HFF-Myc (cell line): ENCODE measurements at regions not wholly inside any gene's neighbourhood (a gene's known extent, or its start where the extent isn't known, plus 50 kb on each side); places are given as distances from the start of the nearest gene placed in this dataset.

ENCODE experiments used
- DNase-seq: peaks from one replicate; pipeline ENCODE4 v3.0.0-alpha.2; 2011; ENCODE audit warnings: low read depth; ENCODE audit errors: extremely low read depth
- H3K4me3 ChIP-seq: replicated peaks from 2 replicates; pipeline ENCODE4 v1.5.1; 2011; ENCODE audit warnings: low read depth, mild to moderate bottlenecking, control low read depth, low read length
- CTCF ChIP-seq: IDR thresholded peaks from 2 replicates; pipeline ENCODE4 v1.5.1; 2012; ENCODE audit warnings: mild to moderate bottlenecking, low read depth, low read length, control low read depth; ENCODE audit errors: missing control alignments

GRCh38 chr4:8741513-8742226 is 130.0 kb downstream of the HMX1 start:
- no peak overlapping the region for H3K4me3 ChIP-seq
- no peak for DNase-seq
- no peak for TF ChIP-seq CTCF

GRCh38 chr4:8740666-8741395 is 130.8 kb downstream of the HMX1 start:
- no peak overlapping the region for H3K4me3 ChIP-seq
- DNase-seq, result no peak
- no peak for TF ChIP-seq CTCF

GRCh38 chr4:8739820-8740665 is 131.6 kb downstream of the HMX1 start:
- H3K4me3 ChIP-seq, result no peak overlapping the region
- TF ChIP-seq CTCF, result no peak
- DNase-seq, result no peak

GRCh38 chr4:8739317-8739716 is 132.3 kb downstream of the HMX1 start:
- no peak for DNase-seq
- H3K4me3 ChIP-seq, result no peak overlapping the region
- no peak for TF ChIP-seq CTCF

- H3K4me3 ChIP-seq, result no peak overlapping the region
- TF ChIP-seq CTCF, result no peak
- DNase-seq, result no peak
Observed at GRCh38 chr4:8738471-8738931, 133.1 kb downstream of the HMX1 start.

- H3K4me3 ChIP-seq, result no peak overlapping the region
- no peak for DNase-seq
- no peak for TF ChIP-seq CTCF
Observed at GRCh38 chr4:8737601-8738279, 133.9 kb downstream of the HMX1 start.
